Midbrain (tissue), 1 donor: ENCODE measurements at regions not wholly inside any gene's neighbourhood (a gene's known extent, or its start where the extent isn't known, plus 50 kb on each side); places are given as distances from the start of the nearest gene placed in this dataset.

Experiments used
- DNase-seq: peaks from one replicate; lab custom pipeline; 2025; lab: John Stamatoyannopoulos, UW

GRCh38 chr3:73801444-73801843, 176.7 kb upstream of the PDZRN3 start:
- no peak for DNase-seq

- no peak for DNase-seq
Observed at GRCh38 chr3:73797311-73797710, 172.6 kb upstream of the PDZRN3 start.

- DNase-seq: no peak
Observed at GRCh38 chr3:73796382-73796781, 171.6 kb upstream of the PDZRN3 start.

GRCh38 chr3:73791356-73791755, 166.6 kb upstream of the PDZRN3 start:
- no peak for DNase-seq

GRCh38 chr3:73789825-73790444, 165.2 kb upstream of the PDZRN3 start:
- no peak for DNase-seq

GRCh38 chr3:73787620-73788019, 162.9 kb upstream of the PDZRN3 start:
- no peak for DNase-seq

GRCh38 chr3:73786998-73787397, 162.3 kb upstream of the PDZRN3 start:
- DNase-seq: no peak

GRCh38 chr3:73786321-73786807, 161.6 kb upstream of the PDZRN3 start:
- DNase-seq: no peak

GRCh38 chr3:73784686-73785392, 160.1 kb upstream of the PDZRN3 start:
- DNase-seq: no peak

GRCh38 chr3:73783811-73784210, 159.1 kb upstream of the PDZRN3 start:
- peak; percentile 54 for DNase-seq

- DNase-seq: peak; percentile 58
Observed at GRCh38 chr3:73781541-73781940, 156.8 kb upstream of the PDZRN3 start.

- no peak for DNase-seq
Observed at GRCh38 chr3:73774645-73775044, 149.9 kb upstream of the PDZRN3 start.

GRCh38 chr3:73773233-73773632, 148.5 kb upstream of the PDZRN3 start:
- no peak for DNase-seq

- DNase-seq: no peak
Observed at GRCh38 chr3:73772076-73772886, 147.5 kb upstream of the PDZRN3 start.

- DNase-seq: peak; percentile 16
Observed at GRCh38 chr3:73768524-73769308, 144.0 kb upstream of the PDZRN3 start.

GRCh38 chr3:73766599-73767381, 142.0 kb upstream of the PDZRN3 start:
- no peak for DNase-seq

- DNase-seq: no peak
Observed at GRCh38 chr3:73765878-73766545, 141.3 kb upstream of the PDZRN3 start.

- DNase-seq: no peak
Observed at GRCh38 chr3:73762855-73763254, 138.1 kb upstream of the PDZRN3 start.

GRCh38 chr3:73759297-73759711, 134.6 kb upstream of the PDZRN3 start:
- no peak for DNase-seq

- DNase-seq: no peak
Observed at GRCh38 chr3:73757536-73757935, 132.8 kb upstream of the PDZRN3 start.

GRCh38 chr3:73753985-73754384, 129.2 kb upstream of the PDZRN3 start:
- DNase-seq: no peak
